Spleen (tissue), 7 donors: ENCODE measurements at regions not wholly inside any gene's neighbourhood (a gene's known extent, or its start where the extent isn't known, plus 50 kb on each side); places are given as distances from the start of the nearest gene placed in this dataset.

Source experiments
- CTCF ChIP-seq, 11 experiments: fragments of 200-600 bp in 7 of 11; fragments of 450-650 bp in 4 of 11; sonication (generic) in 4 of 11; IDR thresholded peaks in 8 of 11; conservative IDR thresholded peaks in 3 of 11; 1 replicate in 7 of 11; 2 replicates in 4 of 11; pipeline versions ENCODE4 v1.4.0 to v1.8.0; 2016 to 2021; ENCODE audit warnings: antibody characterized with exemption in 11 of 11, inconsistent platforms in 4 of 11, mild to moderate bottlenecking in 1 of 11
- POLR2A ChIP-seq, 3 donors: fragments of 450-650 bp; IDR thresholded peaks; one replicate each; pipeline ENCODE4 v1.5.1; 2017; ENCODE audit warnings: antibody characterized with exemption in 3 of 3, mild to moderate bottlenecking in 1 of 3
- donor health status: DM: no; HTN: no; CAD: no; lungs with moderate emphysema.
- donor health status: DM: no; HTN: no; CAD: no.
- donor health status: DM: no; HTN: no; CAD: no.

- no peak for TF ChIP-seq CTCF (IDR thresholded peaks at IDR 0.05 in 8 of 11, conservative IDR thresholded peaks at IDR 0.05 in 3 of 11)
- no peak for TF ChIP-seq POLR2A (IDR thresholded peaks at IDR 0.05)
These were observed 113.9 kb upstream of the TMCO5A start for GRCh38 chr15:37820380-37821128.
